ENCODE measurements at regions not wholly inside any gene's neighbourhood (a gene's known extent, or its start where the extent isn't known, plus 50 kb on each side); places are given as distances from the start of the nearest gene placed in this dataset.
A peak's percentile ranks its signal among the peaks of the same experiment; 100 is the strongest.
"Not testable (repeated sequence)": the region's sequence is repeated elsewhere in the genome, so short reads cannot be mapped to it uniquely, and the experiment has no call there.

GRCh38 chr15:20285696-20286300 is 255.8 kb downstream of the GOLGA6L6 start:
- DNase-seq, result not testable (repeated sequence)

DNA sequence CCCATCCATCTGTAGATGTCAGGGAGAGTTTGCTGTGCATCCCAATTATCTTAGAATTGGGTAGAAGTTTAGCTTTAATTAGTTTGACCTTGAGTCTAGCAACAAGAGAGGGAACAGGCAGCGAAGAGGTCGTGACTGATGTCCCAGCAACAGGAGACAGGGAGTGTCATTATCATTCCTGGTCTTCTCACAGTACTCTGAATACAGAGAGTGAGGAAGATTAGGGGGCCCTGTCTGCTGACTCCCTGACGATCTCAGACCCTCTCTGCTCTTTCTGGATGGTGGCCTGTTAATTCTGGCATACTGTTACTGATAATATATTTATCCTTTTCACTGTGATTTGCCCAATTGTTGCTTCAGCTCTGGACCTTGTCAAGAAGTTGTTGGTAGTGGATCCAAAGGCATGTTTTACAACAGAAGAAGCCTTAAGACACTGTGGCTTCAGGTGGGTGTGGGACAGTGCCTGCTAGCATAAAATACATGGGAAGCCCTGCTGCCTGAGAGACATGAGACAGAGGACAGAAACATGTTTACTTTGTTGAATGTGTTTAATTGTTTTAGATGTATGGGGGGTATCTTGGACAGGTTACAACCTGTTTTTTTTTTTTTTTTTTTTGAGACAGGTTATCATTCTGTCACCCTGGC is 256.6 kb downstream of the GOLGA6L6 start:
- DNase-seq, result not testable (repeated sequence)

- not testable (repeated sequence) for DNase-seq
These were observed 257.9 kb downstream of the GOLGA6L6 start for GRCh38 chr15:20283651-20284050.

- DNase-seq, result not testable (repeated sequence)
These were observed 259.1 kb downstream of the GOLGA6L6 start for GRCh38 chr15:20282491-20282943.

GRCh38 chr15:20281567-20282275 is 259.9 kb downstream of the GOLGA6L6 start:
- DNase-seq, result not testable (repeated sequence)

GRCh38 chr15:20280933-20281463 is 260.6 kb downstream of the GOLGA6L6 start:
- no peak for DNase-seq

DNA sequence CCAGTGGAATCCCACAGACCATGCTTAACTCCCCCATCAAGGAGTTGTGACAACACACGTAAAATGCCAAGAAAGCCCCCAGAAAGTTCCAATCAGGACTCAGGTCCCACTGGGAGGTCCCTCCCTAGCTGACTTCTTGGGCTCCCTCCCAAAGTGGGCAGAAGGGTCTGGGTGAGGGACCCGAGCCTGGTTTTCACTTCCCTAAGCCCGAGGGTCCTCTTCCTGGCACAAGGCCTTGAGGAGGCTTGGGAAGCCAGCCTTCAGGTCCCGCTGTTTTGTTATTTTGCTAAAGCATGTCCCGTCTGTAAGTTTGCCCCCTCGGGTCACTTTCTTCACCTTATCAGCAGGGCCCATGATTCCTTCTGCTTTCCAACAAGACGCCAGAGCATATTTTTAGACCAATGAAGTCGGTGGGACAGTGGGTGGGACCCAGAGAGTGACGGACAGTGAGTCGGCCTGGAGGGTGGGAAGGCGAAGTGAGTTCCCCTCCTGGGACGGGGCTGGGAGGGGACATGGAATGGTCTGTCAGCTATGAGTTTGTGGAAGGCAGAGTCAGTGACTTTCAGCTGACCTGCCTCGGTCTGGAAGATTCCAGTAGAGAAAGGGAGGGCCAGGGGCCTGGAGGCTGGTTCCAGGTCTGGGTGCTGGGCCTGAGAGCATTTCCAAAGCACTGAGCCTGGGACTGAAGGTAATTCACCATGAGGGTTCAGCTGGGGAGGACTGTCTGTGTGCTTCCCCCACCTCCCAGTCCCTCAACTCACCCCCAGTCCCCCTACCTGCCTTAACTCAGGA is 261.3 kb downstream of the GOLGA6L6 start:
- not testable (repeated sequence) for DNase-seq

GRCh38 chr15:20279056-20279455 is 262.5 kb downstream of the GOLGA6L6 start:
- DNase-seq, result not testable (repeated sequence)

DNA sequence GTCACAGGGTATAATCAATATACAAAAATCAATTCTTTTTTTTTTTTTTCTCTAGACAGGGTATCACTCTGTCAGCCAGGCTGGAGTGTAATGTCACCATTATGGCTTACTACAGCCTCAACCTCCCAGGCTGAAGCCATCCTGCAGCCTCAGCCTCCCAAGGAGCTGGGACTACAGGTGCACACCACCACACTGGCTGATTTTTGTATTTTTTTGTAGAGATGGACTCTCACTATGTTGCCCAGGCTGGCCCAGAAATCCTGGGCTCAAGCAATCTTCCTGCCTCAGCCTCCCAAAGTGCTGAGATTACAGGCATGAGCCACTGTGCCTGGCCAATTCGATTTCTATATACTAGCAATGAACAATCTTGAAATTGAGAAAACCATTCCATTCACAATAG is 263.2 kb downstream of the GOLGA6L6 start:
- not testable (repeated sequence) for DNase-seq

- DNase-seq, result not testable (repeated sequence)
These were observed 264.1 kb downstream of the GOLGA6L6 start for GRCh38 chr15:20277451-20277850.

DNA sequence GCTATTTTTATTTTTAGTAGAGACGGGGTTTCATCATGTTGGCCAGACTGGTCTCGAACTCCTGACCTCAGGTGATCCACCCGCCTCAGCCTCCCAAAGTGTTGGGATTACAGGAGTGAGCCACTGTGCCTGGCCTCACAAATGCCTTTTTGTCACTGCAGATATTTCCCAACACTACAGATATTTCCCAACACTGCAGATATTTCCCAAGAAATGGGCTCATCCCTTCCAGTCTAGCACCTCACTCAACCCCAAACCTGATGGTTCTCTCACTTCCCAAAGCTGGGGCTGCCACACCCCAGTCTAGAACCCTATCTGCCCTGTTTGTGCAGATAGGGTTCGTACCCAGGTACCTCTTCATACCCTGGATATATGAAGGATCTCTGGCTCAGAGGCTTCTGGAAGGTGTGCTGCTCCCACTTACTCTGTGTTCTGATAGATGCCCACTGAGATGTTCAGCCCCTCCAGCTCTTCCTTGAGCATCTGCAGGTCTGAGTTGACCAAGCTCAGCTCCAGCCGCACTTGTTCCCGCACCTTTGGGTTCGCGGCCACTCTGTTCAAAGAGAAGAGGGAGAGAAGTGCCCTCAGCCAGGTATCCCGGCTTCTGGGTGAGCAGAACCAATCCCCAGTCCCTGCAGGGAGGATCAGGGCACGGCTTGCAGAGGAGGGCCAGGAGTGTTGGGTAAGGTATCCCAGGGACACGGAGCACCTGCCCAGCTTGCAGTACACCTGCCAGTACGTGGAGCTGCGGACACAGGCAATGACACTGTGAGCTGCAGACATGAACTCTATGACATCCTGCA is 265.1 kb downstream of the GOLGA6L6 start:
- DNase-seq, result peak in 1 of 3 donors; percentile 1

DNA sequence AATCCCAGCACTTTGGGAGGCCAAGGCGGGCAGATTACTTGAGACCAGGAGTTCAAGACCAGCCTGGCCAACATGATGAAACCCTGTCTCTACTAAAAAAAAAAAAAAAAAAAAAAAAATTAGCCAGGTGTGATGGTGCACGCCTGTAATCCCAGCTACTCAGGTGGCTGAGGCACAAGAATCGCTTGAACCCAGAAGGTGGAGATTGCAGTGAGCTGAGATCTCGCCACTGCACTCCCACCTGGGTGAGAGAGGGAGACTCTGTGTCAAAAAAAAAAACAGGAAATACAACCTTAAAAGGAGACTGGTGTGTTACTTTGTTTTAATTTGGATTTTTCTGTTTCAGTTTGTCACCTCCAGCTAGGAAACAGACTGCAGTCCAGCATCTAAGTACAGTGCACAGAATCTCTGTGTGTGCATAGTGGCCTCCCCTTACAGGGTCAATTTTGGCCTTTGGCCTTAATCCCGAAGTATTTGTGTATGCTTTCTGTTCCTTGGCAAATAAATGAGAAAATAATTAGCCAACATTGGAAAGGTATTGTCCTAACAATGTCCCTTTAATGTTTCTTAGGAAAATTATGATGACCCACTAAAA is 266.1 kb downstream of the GOLGA6L6 start:
- DNase-seq, result not testable (repeated sequence)

GRCh38 chr15:20272422-20273184 is 269.0 kb downstream of the GOLGA6L6 start:
- no peak for DNase-seq

GRCh38 chr15:20271647-20272046 is 270.0 kb downstream of the GOLGA6L6 start:
- DNase-seq, result no peak

GRCh38 chr15:20269956-20270355 is 271.6 kb downstream of the GOLGA6L6 start:
- DNase-seq, result not testable (repeated sequence)

DNA sequence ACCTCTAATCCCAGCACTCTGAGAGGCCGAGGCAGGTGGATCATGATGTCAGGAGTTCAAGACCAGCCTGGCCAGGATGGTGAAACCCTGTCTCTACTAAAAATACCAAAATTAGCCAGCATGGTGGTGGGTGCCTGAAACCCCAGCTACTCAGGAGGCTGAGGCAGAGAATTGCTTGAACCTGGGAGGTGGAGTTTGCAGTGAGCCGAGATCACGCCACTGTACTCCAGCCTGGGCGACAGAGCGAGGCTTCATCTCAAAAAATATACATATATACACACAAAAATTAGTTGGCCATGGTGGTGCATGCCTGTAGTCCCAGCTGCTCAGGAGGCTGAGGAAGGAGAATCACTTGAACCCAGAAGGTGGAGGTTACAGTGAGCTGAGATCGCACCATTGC is 273.6 kb downstream of the GOLGA6L6 start:
- DNase-seq, result not testable (repeated sequence)

DNA sequence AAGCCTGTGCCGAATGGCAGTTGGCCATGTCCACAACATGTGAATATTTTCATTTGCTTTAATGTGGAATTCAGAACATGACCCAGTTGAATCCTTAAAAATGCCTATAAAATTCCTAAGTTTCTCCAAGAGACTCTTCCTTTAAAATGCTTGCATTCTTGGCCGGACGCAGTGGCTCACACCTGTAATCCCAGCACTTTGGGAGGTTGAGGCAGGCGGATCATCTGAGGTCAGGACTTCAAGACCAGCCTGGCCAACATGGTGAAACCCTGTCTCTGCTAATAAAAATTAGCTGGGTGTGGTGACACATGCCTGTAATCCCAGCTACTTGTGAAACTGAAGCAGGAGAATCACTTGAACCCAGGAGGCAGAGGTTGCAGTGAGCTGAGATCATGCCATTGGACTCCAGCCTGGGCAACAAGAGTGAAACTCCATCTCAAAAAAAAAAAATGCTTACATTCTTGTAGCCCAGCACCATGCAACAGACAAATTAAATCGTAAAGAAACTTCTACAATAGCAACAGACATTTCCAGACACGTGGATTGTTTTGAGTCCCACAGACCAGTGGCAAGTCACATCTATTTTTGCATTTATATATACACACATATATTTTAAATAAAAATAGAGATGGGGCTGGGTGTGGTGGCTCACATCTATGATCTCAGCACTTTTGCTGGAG is 274.4 kb downstream of the GOLGA6L6 start:
- DNase-seq, result not testable (repeated sequence)

DNA sequence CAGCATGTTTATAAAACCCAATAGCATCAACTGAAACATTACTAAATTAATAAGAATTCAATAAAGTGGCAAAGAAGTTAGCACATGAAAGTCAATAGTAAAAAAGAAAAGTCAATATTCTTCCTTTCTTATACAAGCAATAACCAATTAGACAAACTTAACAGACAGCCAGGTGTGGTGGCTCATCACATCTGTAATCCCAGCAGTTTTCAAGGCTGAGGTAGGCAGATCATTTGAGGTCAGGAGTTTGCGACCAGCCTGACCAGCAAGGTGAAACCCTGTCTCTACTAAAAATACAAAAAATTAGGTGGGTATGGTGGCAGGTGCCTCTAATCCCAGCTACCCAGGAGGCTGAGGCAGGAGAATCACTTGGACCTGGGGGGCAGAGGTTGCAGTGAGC is 275.9 kb downstream of the GOLGA6L6 start:
- not testable (repeated sequence) for DNase-seq

GRCh38 chr15:20261321-20262280 is 280.0 kb downstream of the GOLGA6L6 start:
- DNase-seq, result not testable (repeated sequence)
